H9 (cell line): ENCODE measurements at regions not wholly inside any gene's neighbourhood (a gene's known extent, or its start where the extent isn't known, plus 50 kb on each side); places are given as distances from the start of the nearest gene placed in this dataset.

Experiments
- DNase-seq: peaks from one replicate; pipeline ENCODE4 v3.0.0-alpha.2; 2017
- H2AFZ ChIP-seq: one replicate; pipeline ENCODE4 v1.6.1; 2013; ENCODE audit warnings: mild to moderate bottlenecking, low read length, control low read depth, moderate library complexity
- H2AK5ac ChIP-seq: 2 replicates; pipeline ENCODE4 v1.6.1; 2013; ENCODE audit warnings: low read length, control low read depth, mixed read lengths; ENCODE audit not compliant: insufficient read length
- H2BK120ac ChIP-seq: one replicate; pipeline ENCODE4 v1.6.1; 2013; ENCODE audit warnings: low read depth, mild to moderate bottlenecking, low read length, control low read depth, inconsistent platforms; ENCODE audit not compliant: poor library complexity, severe bottlenecking
- H2BK12ac ChIP-seq: 2 replicates; pipeline ENCODE4 v1.6.1; 2013; ENCODE audit warnings: low read length, control low read depth, mixed read lengths, low read depth; ENCODE audit not compliant: insufficient read length
- H2BK15ac ChIP-seq: 2 replicates; pipeline ENCODE4 v1.6.1; 2013; ENCODE audit warnings: low read depth, low read length, control low read depth
- H2BK20ac ChIP-seq: one replicate; pipeline ENCODE4 v1.6.1; 2013; ENCODE audit warnings: low read depth, mild to moderate bottlenecking, low read length, control low read depth, inconsistent platforms; ENCODE audit not compliant: poor library complexity, severe bottlenecking
- H2BK5ac ChIP-seq: 2 replicates; pipeline ENCODE4 v1.6.1; 2013; ENCODE audit warnings: low read length, control low read depth, mixed read lengths; ENCODE audit not compliant: insufficient read length
- H3K14ac ChIP-seq: 2 replicates; pipeline ENCODE4 v1.6.1; 2013; ENCODE audit warnings: low read length, control low read depth; ENCODE audit not compliant: insufficient read depth
- H3K18ac ChIP-seq: 2 replicates; pipeline ENCODE4 v1.6.1; 2013; ENCODE audit warnings: low read depth, mild to moderate bottlenecking, mixed read lengths, low read length, control low read depth; ENCODE audit not compliant: insufficient read length
- H3K23ac ChIP-seq: 2 replicates; pipeline ENCODE4 v1.6.1; 2013; ENCODE audit warnings: low read length, control low read depth, mixed read lengths, low read depth; ENCODE audit not compliant: insufficient read length
- H3K23me2 ChIP-seq: 2 replicates; pipeline ENCODE4 v1.6.1; 2013; ENCODE audit warnings: low read depth, mild to moderate bottlenecking, mixed read lengths, low read length, control low read depth; ENCODE audit not compliant: insufficient read length, poor library complexity, severe bottlenecking
- H3K27ac ChIP-seq: 2 replicates; pipeline ENCODE4 v1.5.1; 2013; ENCODE audit warnings: low read length, control low read depth, mixed read lengths, low read depth; ENCODE audit not compliant: insufficient read length
- H3K27me3 ChIP-seq: 2 replicates; pipeline ENCODE4 v1.6.1; 2013; ENCODE audit warnings: low read length, control low read depth, inconsistent platforms; ENCODE audit not compliant: insufficient read depth
- H3K4ac ChIP-seq: 2 replicates; pipeline ENCODE4 v1.6.1; 2013; ENCODE audit warnings: low read depth, mild to moderate bottlenecking, control low read depth, inconsistent platforms, low read length, moderate library complexity
- H3K4me1 ChIP-seq: 2 replicates; pipeline ENCODE4 v1.6.1; 2013; ENCODE audit warnings: low read length, control low read depth, inconsistent platforms; ENCODE audit not compliant: insufficient read depth
- H3K4me2 ChIP-seq: 2 replicates; pipeline ENCODE4 v1.6.1; 2013; ENCODE audit warnings: low read length, control low read depth, mixed read lengths; ENCODE audit not compliant: insufficient read length, insufficient read depth
- H3K56ac ChIP-seq: 2 replicates; pipeline ENCODE4 v1.6.1; 2013; ENCODE audit warnings: low read depth, mild to moderate bottlenecking, mixed read lengths, low read length, control low read depth; ENCODE audit not compliant: insufficient read length
- H3K79me1 ChIP-seq: 2 replicates; pipeline ENCODE4 v1.6.1; 2013; ENCODE audit warnings: low read depth, mild to moderate bottlenecking, moderate library complexity, low read length, control low read depth, inconsistent platforms; ENCODE audit not compliant: insufficient read depth, poor library complexity, severe bottlenecking
- H3K79me2 ChIP-seq: 2 replicates; pipeline ENCODE4 v1.6.1; 2013; ENCODE audit warnings: low read length, control low read depth, inconsistent platforms; ENCODE audit not compliant: insufficient read depth
- H3K9ac ChIP-seq: 2 replicates; pipeline ENCODE4 v1.6.1; 2013; ENCODE audit warnings: low read length, control low read depth, mixed read lengths; ENCODE audit not compliant: insufficient read length; ENCODE audit errors: extremely low read depth
- H3K9me3 ChIP-seq: one replicate; pipeline ENCODE4 v1.6.1; 2013; ENCODE audit warnings: low read depth, low read length, inconsistent platforms; ENCODE audit not compliant: control insufficient read depth
- H3T11ph ChIP-seq: one replicate; pipeline ENCODE4 v1.6.1; 2013; ENCODE audit warnings: mild to moderate bottlenecking, low read length, control low read depth, inconsistent platforms
- H4K20me1 ChIP-seq: one replicate; pipeline ENCODE4 v1.6.1; 2013; ENCODE audit not compliant: control insufficient read depth, insufficient read length, insufficient read depth
- H4K5ac ChIP-seq: 2 replicates; pipeline ENCODE4 v1.6.1; 2013; ENCODE audit warnings: low read depth, mild to moderate bottlenecking, mixed read lengths, low read length, control low read depth; ENCODE audit not compliant: insufficient read length
- H4K8ac ChIP-seq: replicated peaks from 2 replicates; pipeline ENCODE4 v1.6.1; 2013; ENCODE audit warnings: low read length, control low read depth, mixed read lengths, low read depth; ENCODE audit not compliant: insufficient read length
- H4K91ac ChIP-seq: 2 replicates; pipeline ENCODE4 v1.6.1; 2013; ENCODE audit warnings: low read depth, mild to moderate bottlenecking, moderate library complexity, mixed read lengths, low read length, control low read depth; ENCODE audit not compliant: insufficient read length
- H3K27ac Mint-ChIP-seq, 3 experiments: 2 replicates in 2 of 3; 3 replicates in 1 of 3; pipeline ENCODE4 v1.8.0; 2020 to 2021; ENCODE audit warnings: mixed read lengths in 3 of 3, mild to moderate bottlenecking in 1 of 3, moderate library complexity in 1 of 3
- H3K27me3 Mint-ChIP-seq: 2 replicates; pipeline ENCODE4 v1.8.0; 2021; ENCODE audit warnings: low read depth, mild to moderate bottlenecking, moderate library complexity, mixed read lengths
- H3K36me3 Mint-ChIP-seq, 3 experiments: 2 replicates in 2 of 3; 3 replicates in 1 of 3; pipeline ENCODE4 v1.8.0; 2020 to 2021; ENCODE audit warnings: low read depth in 3 of 3, mixed read lengths in 3 of 3; ENCODE audit not compliant: insufficient read depth in 1 of 3
- H3K4me1 Mint-ChIP-seq, 2 experiments: 2 replicates each; pipeline ENCODE4 v1.8.0; 2020; ENCODE audit warnings: mixed read lengths in 2 of 2
- H3K4me3 Mint-ChIP-seq, 2 experiments: 2 replicates in 1 of 2; 3 replicates in 1 of 2; pipeline ENCODE4 v1.8.0; 2020 to 2021; ENCODE audit warnings: mild to moderate bottlenecking in 2 of 2, mixed read lengths in 2 of 2, moderate library complexity in 1 of 2
- H3K9me3 Mint-ChIP-seq, 2 experiments: 2 replicates in 1 of 2; 3 replicates in 1 of 2; pipeline ENCODE4 v1.8.0; 2020; ENCODE audit warnings: mild to moderate bottlenecking in 2 of 2, mixed read lengths in 2 of 2, moderate library complexity in 1 of 2
- CTCF ChIP-seq: fragments of 200-600 bp; sonication (generic); conservative IDR thresholded peaks from 3 replicates; pipeline ENCODE4 v1.8.0; 2021; ENCODE audit warnings: antibody characterized with exemption, mild to moderate bottlenecking
- WGBS: extraction: QIAGEN DNeasy Blood & Tissue Kit; methylation state at CpG from one replicate; pipeline ENCODE4 v1.1.7; 2013; ENCODE audit warnings: missing lambda C conversion rate, low lambda C conversion rate, mixed read lengths; ENCODE audit not compliant: insufficient read length; ENCODE audit errors: extremely low coverage; 5-methylcytosine and 5-hydroxymethylcytosine counted together

- H4K20me1 ChIP-seq = no peaks in the 10 kb centered on the region
- no peaks in the 10 kb centered on the region for H3K79me1 ChIP-seq
- H2BK15ac ChIP-seq = no peak overlapping the region
- H4K8ac ChIP-seq = no peak overlapping the region
- no peak overlapping the region for H2BK120ac ChIP-seq
- DNase-seq = no peak
- peaks cover 6% of the 10 kb centered on the region for H3K27me3 Mint-ChIP-seq
- no peak overlapping the region for H3K56ac ChIP-seq
- no peak overlapping the region for H2BK12ac ChIP-seq
- H3K14ac ChIP-seq = no peak overlapping the region
- no peak overlapping the region for H2AK5ac ChIP-seq
- H4K91ac ChIP-seq = no peak overlapping the region
- H3K27ac ChIP-seq = no peak overlapping the region
- H2BK20ac ChIP-seq = no peak overlapping the region
- no peak overlapping the region for H2BK5ac ChIP-seq
- H3K4me3 Mint-ChIP-seq = no peak overlapping the region
- no peak overlapping the region for H3K18ac ChIP-seq
- no peak overlapping the region for H3K4me2 ChIP-seq
- H3K27ac Mint-ChIP-seq = no peak overlapping the region
- H3K4me1 ChIP-seq = no peaks in the 10 kb centered on the region
- H4K5ac ChIP-seq = no peak overlapping the region
- H3K4ac ChIP-seq = no peak overlapping the region
- no peak overlapping the region for H3K23ac ChIP-seq
- H3K4me1 Mint-ChIP-seq = peaks cover 4 to 5% of the 10 kb centered on the region in 2 experiments
- no peak overlapping the region for H3K9ac ChIP-seq
- no peaks in the 10 kb centered on the region for H3K27me3 ChIP-seq
- no peaks in the 10 kb centered on the region for H3K79me2 ChIP-seq
- no peak overlapping the region for H3T11ph ChIP-seq
- WGBS = no CpG with 5 or more reads among the region's 6 CpGs
- no peaks in the 10 kb centered on the region for H3K9me3 ChIP-seq
- no peaks in the 10 kb centered on the region for H3K9me3 Mint-ChIP-seq
- no peaks in the 10 kb centered on the region for H3K23me2 ChIP-seq
- H3K36me3 Mint-ChIP-seq = no peaks in the 10 kb centered on the region
- TF ChIP-seq CTCF = no peak
- no peak overlapping the region for H2AFZ ChIP-seq
Measured at GRCh38 chr15:98203872-98204660, 243.6 kb downstream of the ARRDC4 start.
